GM19043 (cell line): ENCODE measurements at regions not wholly inside any gene's neighbourhood (a gene's known extent, or its start where the extent isn't known, plus 50 kb on each side); places are given as distances from the start of the nearest gene placed in this dataset.

Source experiments
- ATAC-seq: cut with Tn5 transposase; IDR thresholded peaks from one replicate; pipeline ENCODE4 v1.9.1; 2021; ENCODE audit warnings: low read depth; ENCODE audit not compliant: unreplicated experiment

DNA sequence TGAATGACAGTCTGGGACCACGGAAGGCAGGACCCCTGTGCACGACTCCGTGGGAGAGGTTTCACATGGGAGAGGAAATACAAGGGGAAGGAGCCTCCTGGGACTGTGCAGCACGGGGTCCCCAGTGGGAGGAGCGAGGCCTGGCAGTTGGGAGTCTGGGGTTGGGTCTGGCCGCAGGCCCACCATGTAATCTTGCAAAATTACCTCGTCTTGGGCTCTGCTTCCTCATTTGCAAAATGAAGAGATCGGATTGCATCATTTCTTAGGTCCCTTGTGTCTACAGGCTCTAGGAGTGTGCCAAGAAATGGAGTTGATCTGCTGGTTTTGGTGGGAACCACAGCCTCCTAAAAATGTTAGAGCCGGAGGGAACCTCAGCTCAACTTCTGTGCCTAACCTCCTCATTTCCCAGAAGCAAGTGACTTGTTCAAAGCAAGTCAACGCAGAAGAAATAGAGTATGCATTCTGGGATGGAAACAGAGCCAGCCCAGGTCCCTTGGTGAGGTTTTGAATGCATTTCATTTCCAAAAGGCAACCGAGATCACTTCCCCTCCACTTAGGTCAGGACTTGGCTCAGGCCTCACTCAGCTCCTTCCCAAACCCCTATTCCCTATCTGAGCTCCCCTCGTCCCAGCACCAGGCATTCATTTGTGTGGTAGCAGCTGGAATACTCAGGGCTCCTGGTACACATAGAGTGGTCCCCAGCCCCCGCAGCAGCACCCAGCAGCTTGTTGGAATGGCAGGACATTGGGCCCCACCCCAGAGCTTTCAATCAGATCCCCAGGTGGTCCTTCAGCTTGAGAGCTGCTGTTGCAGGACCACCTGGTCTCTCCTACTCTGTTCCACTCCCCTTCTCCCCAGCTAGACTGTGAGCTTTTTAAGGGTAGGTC lies 267.7 kb downstream of the XXYLT1 start:
- no peak for ATAC-seq

DNA sequence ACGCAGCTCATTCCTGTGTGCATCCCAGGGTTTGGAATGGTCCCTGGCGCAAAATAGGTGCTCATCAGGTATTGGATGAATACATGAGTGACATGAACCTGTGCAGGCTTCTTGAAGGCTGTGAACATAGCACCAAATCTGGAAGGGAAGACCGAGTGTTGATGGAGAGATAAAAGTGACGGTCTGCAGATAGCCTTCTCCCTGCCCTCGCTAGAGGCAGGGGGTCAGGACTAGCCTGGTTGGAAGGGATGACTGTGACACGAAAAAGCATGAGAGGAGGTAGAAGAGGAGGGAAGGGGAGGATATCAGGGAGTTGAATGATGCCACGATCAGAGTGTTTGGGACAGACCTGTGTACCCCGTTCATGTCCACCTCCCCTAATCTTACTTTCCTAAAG lies 267.1 kb downstream of the XXYLT1 start:
- no peak for ATAC-seq

DNA sequence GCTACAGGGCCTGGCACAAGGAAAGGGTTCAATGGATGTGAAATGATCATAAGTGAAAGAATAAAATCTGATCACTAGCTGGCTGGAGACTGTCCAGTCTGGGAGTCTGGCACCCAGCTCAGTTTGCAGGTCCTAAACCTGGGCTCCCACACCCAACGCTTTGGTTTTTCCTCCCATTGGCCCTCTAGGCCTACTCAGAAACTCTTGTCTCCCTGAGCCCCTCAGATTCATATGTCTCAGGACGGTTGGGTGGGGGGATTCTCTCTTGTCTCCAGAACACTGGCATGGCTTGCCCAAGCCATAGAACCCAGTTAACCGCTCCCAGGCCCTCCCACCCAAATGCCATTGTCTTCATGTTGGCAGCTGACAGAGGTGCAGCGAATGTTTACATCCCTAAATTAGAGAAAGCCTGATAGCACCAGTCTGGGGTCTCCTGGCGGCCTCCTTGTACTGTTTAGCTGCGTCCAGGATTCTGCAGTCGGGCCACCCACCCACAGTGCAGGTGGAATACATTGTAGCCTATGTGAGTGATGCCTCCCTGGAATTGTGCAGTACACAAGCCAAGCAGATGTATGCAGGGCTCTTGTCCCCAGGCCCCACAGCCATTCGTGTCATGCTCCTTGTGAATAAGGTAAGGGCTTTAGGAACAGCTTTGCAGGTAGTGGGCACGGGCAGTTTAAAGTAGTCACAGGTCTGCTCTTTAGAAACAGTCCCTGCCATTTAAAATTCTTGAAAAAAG lies 266.3 kb downstream of the XXYLT1 start:
- ATAC-seq = no peak

DNA sequence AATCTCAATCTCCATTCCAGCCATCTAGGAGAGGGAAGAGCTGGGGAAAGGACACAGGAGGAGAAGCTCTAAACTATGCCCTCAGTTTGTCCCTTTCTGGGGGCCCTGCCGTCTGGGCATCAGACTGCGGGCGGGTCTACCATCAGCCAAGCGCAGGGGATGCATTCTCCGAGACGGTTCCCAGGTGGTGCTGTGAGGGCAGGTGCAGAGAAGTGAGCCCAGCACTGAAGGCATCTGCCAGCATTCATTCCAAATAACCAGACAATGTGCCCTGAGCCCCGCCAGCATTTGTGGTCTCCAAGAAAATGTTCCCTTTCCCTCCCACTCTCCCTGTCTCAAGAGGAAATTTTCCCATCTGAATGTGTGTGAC lies 265.7 kb downstream of the XXYLT1 start:
- no peak for ATAC-seq

DNA sequence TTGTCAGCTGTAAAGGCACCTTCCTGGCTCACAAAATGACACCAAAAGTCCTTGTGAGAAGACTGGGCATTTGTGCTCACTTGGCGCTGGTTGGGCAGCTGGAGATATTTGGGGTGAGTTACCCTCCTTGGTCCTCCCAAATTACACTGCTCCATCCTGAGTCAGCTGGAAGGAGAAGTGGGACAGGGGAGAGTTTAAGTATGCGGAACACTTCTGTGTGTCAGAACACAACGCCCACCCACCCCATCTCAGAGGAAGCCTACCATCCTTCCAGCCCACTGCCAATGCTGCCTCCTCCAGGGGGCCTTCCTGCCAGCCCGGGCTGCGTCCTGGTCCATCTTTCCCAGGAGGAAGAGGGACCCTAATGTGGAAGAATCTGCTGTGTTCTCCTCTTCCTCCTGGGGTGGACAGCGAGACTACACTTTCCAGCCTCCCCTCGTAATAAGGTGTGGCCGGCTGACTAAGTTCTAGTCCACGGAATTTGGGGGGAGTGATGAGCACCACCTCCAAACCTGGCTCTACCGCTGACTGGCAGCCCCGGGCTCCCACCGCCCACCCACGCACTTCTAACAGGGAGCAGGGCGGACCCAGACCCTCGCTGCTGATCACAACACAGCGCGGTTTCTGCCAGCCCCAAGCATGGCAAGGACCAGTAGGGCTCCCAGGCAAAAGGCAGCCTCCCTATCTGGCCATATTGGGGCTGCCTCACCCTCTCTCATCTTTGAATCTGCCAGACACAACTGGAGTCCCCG lies 265.0 kb downstream of the XXYLT1 start:
- ATAC-seq = no peak

DNA sequence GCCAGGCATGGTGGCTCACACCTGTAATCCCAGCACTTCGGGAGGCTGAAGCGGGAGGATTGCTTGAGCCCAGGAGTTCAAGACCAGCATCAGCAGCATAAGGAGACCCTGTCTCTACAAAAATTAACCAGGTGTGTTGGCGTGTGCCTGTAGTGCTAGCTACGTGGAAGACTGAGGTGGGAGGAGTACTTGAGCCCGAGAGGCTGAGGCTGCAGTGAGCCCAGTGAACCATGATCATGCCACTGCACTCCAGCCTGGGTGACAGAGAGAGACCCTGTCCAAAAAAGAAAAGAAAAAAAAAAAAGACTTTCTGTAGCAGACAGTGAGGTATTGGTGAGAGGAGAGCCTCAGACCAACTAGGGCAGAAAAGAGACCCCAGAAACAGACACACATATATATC lies 263.8 kb downstream of the XXYLT1 start:
- no peak for ATAC-seq

GRCh38 chr3:195007766-195008165 lies 263.2 kb downstream of the XXYLT1 start:
- ATAC-seq = no peak

DNA sequence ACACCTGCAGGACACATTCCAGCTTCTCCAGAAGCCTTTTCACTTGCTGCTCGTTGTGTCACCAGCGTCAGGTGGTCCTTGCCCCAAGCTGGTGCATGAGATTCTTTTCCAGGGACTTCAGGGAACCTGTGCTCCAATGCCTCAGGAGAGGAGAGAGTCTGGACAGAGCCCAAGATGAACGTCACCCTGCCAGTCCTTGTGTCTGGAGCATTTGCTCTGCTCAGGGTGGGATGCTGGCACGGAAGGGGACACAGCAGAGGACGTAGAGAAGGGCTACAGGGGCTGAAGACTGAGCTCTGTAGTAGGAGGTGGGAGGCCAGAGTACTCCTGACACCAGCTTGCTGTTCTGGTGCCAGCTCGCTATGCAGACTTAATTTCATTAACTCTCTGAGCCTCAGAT lies 262.1 kb downstream of the XXYLT1 start:
- no peak for ATAC-seq

DNA sequence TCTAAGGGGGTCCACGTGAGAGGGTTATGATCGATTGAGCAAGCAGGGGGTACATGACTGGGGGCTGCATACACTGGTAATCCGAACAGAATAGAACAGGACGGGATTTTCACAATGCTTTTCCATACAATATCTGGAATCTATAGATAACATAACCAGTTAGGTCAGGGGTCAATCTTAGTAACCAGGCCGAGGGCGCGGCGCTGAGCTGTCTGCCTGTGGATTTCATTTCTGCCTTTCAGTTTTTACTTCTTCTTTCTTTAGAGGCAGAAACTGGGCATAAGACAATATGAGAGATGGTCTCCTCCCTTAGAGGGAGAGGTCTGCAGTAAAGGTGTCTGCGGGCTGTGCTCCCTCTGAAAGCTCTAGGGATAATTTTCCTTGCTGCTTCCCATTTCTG lies 261.3 kb downstream of the XXYLT1 start:
- ATAC-seq = no peak

DNA sequence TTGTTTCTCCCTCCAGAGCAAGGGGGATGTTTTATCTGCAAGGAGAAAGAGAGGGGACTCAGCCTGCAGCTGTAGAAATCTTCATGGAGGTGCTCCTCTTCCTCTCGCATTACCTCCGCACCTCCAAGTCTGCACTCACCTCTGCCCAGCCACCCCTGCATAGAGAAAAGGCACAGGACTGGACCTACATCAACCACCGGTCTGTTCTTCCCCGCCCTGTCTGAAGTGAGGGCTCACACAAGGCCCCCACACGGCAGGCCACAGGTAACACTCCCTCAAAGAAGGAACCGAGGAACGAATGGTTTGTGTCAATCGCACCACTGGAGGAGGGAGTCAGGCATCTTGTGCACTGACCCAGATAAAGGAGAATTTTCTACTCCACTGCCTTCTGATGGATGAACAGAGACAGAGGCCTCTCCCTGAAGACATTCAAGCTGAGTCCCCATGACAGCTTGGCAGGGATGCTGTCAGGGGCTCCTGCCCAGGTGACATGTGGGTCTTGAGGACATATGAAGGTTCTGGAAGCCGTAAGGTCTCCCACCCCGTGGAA lies 260.3 kb downstream of the XXYLT1 start:
- ATAC-seq = no peak

DNA sequence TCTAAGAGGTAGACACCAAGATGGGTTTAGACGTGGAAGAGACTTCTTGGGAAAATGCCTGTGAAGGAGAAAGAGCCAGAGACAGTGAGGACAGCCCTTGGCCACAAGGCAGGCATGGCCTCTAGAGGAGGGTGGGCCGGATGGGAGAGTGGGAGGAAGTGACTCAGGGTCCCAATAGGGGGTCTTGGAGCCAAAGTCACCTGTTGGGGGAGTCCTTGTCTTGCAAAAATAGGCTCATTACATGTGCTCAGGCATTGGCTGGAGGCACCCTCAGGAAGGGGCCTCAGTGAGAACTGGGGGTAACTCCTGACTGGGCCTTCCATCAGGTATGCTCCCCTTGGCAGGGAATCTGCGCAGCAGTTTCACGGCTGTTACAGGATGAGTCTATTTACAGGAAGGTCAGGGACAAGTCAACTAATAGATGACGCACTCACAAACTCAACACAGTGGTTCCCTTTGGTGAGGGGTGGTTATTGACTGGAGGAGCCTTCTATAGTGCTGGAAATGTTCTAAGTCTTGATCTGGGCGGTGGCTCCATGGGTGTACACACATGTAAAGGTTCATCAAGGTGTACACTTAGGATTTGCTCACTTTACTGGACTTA lies 259.6 kb downstream of the XXYLT1 start:
- ATAC-seq = no peak

GRCh38 chr3:195012100-195012499 lies 258.9 kb downstream of the XXYLT1 start:
- ATAC-seq = no peak

- no peak for ATAC-seq
Observed at GRCh38 chr3:195012571-195012970, 258.4 kb downstream of the XXYLT1 start.

DNA sequence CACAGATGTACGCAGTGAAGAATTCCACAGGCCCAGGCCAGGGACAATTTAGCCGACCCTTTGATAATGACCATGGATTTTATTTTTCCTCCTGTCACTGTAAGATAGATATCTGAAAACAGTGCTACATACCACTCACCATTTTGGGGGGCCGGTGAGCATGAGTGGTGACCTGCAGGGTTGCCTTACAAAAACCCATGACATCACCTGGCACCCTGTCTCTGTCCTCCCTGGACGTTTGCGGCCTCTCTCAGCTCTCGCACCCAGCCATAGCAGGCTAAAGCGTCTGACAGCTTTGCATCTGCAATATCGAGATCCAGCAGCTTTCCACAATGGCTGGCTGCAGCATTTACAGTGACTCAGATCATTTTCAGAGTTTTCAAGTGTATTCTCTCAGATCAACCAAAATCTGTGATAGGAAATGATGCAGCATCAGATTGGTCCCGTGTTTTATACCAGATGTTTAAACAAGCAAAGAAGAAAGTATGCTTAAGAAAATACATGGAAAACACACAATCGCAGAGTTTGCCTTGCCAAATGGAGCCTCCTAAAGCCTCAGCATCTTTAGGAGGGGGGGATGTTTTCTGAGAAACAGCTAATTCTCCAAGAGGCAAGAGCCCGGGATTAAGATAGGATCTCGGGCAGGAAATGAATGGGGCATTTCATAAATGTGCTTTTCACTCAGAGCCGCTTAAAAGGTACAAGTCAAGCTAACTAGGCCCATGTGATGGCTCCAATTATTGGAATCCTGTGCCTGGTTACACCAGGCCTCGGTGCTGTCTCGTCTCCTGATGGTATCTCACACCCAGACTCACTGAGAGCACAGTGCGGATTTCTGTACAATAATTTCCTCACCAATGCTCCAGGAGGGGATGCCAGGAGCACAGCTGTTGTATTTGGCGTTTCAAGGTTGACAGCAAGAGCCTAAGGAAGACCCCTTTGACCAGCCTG lies 257.3 kb downstream of the XXYLT1 start:
- no peak for ATAC-seq

- ATAC-seq = no peak
Observed at GRCh38 chr3:195015021-195015420, 255.9 kb downstream of the XXYLT1 start.

- ATAC-seq = no peak
Observed at GRCh38 chr3:195017151-195017550, 253.8 kb downstream of the XXYLT1 start.
